ENCODE measurements at regions not wholly inside any gene's neighbourhood (a gene's known extent, or its start where the extent isn't known, plus 50 kb on each side); places are given as distances from the start of the nearest gene placed in this dataset.
"Not testable (repeated sequence)": the region's sequence is repeated elsewhere in the genome, so short reads cannot be mapped to it uniquely, and the experiment has no call there.

DNA sequence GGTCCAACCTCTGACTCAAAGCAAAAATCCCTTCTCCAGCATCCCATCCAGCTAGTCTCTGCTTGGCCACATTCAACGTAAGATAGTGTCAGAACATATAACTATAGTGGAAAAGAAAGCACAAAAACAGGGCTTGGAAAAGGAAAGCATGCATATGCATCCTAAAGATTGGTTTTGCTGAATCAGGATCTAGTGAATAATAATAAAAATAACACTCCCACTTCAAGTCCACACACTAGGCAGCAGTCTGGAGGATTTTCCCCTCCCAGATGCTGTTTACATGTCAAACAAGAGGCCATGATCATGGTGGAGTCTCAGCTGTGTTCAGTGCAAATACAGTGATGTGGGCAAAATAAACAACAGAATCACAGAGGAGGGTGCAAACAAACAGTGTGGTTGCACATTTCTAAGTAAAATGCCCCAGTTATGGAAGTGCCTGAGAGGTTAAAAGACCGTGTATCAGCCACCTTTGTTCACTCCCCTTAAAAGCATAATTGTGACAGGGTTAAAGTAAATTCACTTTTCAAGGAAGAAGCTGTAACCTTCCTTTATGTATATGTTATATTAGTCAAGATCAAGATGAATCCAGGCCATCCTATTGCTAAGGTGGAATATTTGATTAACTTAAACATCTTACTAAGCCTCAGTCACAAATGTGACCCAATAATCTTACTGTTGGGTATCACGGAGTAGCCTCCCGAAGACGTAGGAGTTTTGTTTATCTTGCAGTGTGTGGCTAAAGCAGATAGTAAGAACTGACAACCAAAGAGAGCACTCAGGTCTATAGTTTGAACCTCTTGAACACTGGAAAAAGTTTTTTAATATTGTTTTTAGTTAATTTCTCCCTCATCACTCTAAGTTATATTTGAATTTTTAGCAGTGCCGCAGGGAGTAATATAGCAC lies 424.5 kb downstream of the SOX2 start:
- DNase-seq: no peak
- no peak for ATAC-seq

DNA sequence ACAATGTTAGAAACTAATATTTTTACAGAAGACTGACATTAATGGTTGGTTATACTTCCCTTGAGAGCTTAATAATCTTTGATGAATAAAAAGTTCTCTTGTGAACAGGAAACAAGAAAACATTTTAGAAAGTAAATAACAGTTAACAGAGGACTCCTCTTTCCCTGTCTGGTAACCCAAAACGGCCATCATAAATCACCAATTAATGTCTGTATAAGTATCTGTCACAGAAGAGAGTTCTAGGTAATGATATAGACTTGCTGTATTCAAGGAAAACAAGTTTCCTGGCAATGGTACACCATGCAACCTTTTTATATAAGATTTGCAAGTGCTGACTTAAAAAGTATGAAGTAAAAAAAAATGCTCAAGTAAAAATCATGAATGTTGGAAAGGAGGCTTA lies 426.7 kb downstream of the SOX2 start:
- DNase-seq: no peak
- ATAC-seq: no peak

DNA sequence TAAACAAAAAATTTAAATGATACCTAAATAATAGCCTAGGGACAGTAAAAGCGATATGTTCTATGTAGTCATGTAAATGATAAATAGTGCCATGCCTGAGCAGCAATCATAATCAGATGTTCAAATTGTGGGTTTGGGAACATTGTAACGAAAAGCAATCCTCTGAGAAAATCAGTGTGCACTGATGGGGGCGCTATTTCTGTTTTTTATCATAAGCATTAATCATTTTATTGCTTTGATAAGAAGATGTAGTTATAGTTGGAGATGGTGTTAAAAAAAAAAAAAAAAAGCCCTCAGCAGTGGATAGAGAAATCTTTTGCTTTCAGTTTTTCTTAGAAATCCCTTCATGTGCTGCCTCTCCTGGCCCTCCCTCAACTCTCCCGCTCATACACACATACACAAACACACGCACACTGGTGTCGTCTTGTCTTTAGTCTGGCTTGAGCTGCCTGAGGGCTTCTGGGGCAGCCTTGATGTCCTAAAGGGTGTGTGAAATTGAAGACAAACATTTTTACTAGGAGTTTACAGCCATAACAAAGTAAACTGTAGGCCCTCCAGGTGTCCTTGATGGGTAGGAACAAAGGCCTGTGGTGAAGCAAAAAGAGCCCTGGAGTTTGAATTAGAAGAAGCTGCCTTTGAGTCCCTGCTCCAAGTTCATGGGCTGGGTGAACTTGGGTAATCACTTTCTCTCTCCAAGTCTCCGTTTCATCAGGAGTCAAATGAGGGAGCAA lies 428.1 kb downstream of the SOX2 start:
- ATAC-seq: no peak
- DNase-seq: no peak

DNA sequence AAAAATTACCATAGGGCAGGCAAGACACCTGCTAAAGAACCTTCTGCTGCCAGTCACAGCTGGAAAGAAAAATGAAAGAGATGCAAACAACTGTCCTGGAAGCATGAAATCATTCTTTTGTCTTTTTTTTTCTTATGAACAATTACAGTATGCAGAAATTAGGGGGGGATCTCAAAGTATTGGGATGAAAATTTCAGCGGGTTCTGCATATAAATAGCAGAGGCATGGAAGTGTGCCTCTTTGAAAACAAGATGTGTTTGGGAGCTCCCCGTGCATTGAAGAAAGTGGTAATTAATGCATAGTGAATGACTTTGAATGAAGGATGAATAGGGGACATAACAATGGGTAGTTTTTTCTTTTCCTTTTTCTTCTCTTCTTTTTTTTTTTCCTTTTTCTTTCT lies 431.2 kb downstream of the SOX2 start:
- DNase-seq: no peak

DNA sequence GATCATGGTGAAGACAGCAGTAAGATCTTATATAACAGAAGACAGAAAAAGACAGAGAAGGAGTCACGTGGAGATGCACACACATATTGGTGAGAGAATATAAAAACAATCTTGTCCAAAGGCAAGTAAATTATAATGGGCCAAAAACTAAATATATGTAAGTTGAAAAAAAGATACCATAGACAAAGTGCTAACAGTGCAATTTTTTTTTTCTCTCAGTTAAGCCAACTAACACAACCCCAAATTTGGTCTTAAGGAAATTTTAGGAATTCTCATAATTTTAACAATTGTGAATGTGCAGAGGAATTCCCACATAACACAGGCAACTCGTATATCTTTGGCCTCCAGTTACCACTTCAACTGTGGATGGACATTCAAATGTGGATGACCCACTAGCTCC lies 432.2 kb downstream of the SOX2 start:
- no peak for ATAC-seq
- DNase-seq: no peak

More for the DNA sequence above, 431.2 kb downstream of the SOX2 start:
- ATAC-seq: no peak

DNA sequence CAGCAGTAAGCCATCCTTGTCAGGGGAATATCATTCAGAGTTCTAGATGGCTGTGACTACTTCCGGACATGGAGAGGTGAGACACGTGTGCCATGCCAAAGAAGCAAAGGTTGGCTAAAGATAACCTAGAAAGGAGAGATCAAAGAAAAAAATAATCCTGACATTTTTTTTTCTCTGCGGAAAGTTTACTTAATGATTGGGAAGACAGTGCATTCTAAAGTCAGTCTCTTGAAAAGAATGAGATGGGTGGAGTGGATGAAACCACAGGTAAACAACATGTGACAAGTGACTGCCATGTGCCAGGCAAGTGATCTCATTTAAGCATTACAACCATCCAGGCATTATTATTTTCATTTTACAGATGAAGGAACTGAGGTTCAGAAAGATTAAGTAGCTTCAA lies 436.6 kb downstream of the SOX2 start:
- ATAC-seq (no peak), DNase-seq (no peak)

DNA sequence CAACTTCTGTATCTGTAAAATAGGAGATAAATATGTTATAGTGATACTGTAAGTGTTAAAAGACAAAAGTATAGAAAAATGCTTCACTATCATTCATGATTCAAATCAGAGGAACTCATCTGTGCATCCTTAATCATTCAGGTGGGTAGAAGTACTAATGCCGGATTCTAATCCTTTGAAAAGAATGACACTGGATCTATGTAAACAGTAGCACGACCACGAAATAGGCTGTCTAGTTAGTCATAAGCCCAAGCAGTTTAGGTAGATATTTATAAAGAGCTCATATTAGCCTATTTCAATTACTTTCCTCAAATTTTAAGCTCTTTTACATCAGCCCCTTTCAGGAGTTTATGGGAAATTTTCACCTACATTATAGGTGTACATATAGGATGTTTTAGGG lies 437.9 kb downstream of the SOX2 start:
- ATAC-seq (no peak), DNase-seq (no peak)

DNA sequence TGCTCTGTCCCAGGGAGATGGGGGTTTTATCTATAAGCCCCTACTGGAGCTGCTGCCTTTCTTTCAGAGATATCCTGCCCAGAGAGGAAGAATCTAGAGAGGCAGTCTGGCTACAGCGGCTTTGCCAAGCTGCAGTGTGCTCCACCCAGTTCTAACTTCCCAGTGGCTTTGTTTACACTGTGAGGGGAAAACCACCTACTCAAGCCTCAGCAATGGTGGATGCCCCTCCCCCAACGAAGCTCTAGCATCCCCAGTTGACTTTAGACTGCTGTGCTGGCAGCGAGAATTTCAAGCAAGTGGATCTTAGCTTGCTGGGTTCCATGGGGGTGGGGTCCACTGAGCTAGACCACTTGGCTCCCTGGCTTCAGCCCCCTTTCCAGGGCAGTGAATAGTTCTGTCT lies 444.6 kb downstream of the SOX2 start:
- DNase-seq, ATAC-seq: not testable (repeated sequence)

DNA sequence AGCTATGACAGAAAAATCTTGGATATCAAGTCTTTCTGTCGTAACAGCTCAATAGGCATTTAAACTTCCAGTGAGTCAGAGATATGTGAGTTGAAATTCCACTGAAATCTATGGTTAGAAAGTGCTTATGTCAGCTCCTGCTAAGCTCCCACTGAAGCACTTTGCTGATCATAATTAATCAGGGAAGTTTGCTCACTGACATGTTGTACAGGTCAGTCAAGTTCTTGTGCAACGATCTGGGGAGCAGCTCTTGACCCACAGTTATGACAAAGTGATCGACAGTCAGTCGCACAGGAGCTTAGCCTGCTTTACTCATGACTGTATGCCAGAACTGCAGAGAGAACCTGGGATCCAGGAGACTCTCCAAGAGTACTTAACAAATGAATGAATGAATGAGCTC lies 453.5 kb downstream of the SOX2 start:
- ATAC-seq (no peak), DNase-seq (no peak)

DNA sequence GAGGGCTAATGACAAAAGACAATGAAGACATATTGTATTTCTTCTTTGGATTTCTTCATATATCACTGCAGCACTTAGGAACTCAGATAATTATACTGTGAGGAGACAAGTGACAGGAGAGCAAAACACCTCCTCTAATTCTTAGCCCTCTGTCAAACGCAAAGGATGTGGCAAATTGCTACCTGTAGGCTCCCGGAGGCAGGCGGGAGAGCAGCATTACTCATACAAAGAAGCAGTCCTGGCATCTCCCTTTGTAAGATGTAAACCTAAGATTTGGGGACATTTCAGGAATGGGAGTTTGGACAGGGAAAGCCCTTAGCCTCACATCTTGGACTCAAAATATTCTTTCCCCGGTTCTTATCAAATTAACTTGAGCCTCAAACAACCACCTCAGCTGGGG lies 460.8 kb downstream of the SOX2 start:
- ATAC-seq (no peak), DNase-seq (no peak)

DNA sequence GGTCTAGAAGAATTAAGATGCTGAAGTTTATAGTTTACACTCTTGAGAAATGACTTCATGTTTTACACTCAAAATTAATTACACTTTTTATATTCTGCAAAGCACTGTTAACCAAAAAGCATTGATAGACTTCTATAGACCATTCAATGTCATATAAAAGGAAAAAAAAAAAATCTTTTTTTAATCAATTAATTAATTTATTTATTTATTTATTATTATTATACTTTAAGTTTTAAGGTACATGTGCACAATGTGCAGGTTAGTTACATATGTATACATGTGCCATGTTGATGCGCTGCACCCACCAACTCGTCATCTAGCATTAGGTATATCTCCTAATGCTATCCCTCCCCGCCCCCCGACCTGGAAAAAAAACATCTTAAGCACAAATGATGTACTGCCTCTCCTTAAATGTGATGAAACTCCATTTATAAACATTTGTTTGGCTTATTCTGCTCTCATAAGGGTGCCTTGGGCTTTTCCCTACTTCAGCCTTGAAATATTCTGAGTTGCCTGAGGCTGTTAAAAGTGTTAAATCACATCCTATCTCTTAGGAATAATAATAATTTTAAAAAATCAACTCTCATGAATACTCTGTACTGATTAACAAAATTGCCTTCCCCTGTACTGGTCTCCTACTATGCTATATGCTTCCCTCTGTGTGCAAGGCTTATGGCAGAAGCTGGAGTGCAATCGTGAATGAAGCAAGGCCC lies 466.9 kb downstream of the SOX2 start:
- ATAC-seq (no peak), DNase-seq (no peak)

DNA sequence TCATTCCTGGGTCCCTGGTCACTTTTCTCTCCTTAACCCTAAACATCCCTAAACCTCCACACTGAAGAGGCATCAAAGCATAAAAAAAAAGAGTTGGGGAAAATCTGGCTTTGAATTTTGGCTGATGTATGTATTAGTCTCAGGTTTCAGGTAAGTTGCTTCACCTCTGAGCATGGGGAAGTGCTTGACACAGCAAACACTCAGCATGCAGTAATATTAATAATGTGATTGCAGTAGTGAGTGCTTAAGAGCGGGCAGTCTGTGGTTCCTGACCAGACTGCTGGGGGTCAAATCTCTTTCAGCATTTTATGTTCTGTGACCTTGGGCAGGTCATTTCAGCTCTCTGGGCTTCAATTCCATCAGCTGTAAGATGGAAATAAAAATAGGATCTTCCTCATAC lies 467.9 kb downstream of the SOX2 start:
- no peak for ATAC-seq
- DNase-seq: no peak

DNA sequence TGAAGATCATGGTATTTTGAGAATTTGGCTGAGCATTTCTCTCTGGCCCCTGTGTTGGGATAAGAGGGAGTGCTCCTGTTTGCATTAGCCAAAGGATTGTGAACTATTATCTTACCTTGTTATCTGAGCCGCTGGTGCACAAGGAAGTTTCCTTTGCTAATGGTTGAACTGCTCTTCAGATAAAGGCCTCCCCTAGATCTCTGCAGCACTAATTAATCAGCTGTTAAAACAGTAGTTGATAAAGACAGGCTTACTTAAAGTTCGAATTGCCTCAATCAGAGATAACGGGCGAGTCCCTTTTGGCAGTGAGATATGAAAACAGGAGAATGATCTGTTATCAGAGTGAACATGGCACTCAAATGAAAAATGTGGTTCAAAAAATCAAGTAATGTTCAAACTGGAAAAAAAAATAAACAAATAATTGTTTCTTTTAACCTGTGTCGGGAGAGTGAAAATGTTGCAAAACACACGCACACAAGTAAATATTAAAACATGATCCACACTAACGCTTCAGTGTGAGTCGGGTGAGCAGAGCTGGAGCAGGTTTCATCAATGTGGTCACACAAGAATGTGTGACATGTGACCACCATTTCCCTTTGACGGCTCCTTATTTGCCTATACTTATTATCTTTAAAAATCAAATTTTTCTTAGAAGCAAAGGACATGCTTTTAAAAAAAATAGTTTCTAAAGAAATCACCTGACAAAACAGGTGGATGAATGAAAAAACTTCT lies 469.1 kb downstream of the SOX2 start:
- ATAC-seq (no peak), DNase-seq (no peak)

DNA sequence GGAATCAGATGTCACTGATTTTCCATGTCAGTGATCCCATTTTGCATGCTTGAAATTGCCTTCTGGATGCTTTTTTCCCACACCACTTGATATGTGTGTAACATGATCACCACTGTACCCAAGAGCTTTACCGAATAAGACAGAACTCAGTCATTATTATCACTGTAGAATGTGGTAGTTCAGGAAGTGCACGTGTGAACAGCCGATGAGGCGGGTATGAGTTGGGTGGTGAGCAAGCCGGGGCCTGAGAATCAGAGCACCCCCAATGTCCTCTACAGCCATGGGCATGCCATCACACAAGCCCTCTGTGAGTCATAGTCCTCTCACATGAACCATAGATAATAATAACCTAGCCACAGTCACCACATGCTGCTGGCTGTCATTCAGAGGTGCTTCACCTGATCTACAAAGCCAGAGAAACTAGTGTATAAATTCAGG lies 470.8 kb downstream of the SOX2 start:
- DNase-seq (no peak), ATAC-seq (no peak)

DNA sequence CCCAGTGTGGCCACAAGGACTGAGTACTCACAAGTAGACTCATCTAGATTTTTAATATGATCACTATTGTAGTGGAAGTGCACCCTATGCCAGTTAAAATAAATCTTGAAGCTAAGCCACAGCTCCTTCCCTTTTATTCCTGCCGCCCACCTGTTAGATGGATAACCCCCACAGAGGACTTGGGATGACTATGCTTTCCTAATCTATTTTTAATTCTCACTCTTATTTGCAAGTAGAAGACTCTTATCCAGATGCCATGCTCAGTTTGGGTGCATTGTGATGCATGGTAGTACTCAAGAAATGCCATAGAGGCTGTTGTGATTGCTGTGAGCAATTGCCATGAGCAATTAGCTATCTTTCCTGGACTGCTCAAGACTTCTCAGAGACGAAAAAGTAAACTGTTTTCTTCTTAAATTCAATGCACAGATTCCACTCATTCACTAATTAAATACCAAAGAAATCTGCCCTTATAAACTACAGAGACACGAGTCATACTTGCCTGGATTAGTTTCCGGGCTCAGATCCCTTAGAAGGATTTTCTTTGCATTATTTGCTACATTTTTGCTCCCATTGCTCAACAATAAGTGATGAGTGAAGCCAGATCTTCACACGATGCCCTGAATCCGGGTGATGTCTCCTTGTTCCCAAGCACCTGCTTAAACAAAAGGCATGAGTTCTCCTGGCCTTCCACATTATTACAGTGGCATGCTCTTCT lies 472.1 kb downstream of the SOX2 start:
- DNase-seq: no peak

DNA sequence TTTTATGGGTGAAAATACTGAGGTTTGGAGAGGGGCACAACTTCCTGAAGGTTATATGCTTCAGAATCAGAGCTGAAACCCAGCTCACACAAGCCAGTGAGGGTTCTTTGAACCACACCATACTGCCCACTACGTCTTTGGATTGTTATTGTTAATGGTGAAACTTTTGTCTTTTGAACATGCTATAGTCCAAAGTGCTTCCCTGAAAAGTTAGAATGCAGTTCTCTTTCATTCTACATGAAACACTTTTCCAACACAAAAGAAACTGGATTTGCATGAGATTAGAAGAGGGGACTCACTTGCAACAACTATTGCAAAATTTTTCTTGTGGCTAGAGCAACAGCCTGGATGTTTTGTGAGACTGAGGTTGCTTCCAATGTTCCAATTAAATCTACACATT lies 473.6 kb downstream of the SOX2 start:
- no peak for ATAC-seq
- no peak for DNase-seq

More for the DNA sequence above, 472.1 kb downstream of the SOX2 start:
- no peak for ATAC-seq

DNA sequence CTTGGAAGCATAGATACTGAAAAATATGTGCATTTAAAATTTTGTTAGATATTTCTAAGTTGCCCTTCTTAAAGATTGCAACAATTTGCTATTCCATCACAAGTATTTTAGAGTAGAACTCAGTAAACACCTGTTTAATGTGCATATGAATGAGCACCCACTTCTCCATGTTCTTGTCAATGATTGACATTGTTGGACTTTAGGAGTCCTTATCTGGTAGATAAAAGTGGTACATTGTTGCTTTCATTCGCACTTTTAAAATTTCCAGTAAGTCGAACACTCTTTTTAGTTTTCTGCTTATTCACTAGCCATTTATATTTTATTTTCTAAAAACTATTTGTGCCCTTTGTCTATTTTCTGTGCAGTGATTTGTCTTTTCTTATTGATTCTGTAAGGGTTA lies 478.3 kb downstream of the SOX2 start:
- no peak for DNase-seq
- no peak for ATAC-seq

DNA sequence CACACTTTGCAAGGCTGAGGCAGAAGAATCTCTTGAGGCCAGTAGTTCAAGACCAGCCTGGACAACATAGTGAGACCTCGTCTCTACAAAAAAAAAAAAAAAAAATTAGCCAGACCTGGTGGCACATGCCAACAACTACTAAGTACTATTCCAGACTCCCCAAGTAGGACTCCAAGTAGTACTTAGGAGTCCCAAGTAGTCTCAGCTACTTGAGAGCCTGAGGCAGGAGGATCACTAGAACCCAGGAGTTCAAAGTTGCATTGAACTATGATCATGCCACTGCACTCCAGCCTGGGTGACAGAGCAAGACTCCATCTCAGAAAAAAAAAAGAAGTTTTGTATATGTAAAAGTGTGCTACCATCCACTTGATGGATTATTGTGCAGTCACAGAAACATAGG lies 486.6 kb downstream of the SOX2 start:
- no peak for DNase-seq
- ATAC-seq: no peak

DNA sequence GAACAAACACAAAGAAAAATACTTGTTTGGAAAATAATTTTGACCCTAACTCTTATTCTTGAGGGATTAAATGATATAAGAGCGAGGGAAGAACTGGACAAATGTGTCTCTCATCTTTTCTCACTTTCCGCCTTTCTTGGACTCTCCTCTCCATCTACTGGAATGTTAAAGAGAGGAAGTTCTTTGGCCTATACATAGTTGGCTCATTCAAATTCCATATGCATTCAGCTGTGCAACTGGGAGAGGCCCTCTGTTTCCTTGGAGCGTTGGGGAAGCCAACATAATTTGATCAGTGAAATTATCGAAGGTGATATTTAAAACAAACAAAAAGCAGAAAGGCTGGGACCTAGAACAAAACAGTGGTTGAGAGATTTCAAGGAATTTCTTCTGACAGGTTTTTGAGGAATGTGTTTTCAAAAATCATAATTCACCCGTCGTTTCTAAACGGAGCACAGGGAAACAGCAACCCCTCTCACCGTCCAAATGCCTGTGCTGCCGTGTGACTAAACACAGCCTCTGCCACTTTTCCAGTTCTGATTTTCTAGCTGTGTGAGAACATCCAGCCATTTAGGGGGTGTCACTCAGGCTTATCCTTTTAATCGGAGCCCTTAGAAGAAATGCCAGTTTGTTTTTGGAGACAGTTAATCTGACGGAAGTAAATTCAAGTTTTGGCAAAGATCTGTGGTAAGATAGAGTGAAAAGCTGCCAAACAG lies 489.9 kb downstream of the SOX2 start:
- no peak for DNase-seq
- no peak for ATAC-seq

DNA sequence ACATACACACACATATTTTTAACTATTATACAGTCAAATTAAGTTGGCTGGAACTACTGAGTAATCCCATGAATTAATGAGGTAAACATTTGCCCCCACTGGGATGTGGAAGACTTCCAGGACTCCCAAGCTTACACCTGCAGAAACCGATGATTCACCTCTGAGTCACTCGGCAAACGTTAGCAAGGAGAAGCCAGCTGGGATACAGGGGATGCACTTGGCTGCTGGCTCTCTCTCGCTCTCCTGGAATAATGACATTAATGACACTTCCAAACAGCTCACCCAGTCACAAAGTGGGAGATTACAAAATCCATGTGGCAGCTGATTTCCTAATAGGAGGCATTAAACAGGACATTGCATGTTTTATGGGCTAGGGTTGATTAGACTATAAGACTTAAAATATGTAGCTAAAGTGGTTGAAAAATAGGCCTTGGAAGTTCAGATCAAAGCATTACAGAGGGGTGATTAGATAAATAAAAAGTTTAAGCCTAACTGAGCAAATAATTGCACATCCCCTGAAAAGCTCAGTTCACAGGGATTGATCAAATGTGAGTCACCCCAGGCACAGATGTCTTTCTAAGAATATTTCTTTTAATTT lies 500.9 kb downstream of the SOX2 start:
- ATAC-seq (no peak), DNase-seq (no peak)

Measured in stimulated activated naive CD8-positive, alpha-beta T cell treated with anti-CD3 and anti-CD28 coated beads, Interleukin-15, Interleukin-2, amounts not matched to agents 100 U/mL and 50 U/mL, for 24 hours (primary cell).